CD1c-positive myeloid dendritic cell (primary cell): ENCODE measurements at regions not wholly inside any gene's neighbourhood (a gene's known extent, or its start where the extent isn't known, plus 50 kb on each side); places are given as distances from the start of the nearest gene placed in this dataset.
"Not testable (repeated sequence)": the region's sequence is repeated elsewhere in the genome, so short reads cannot be mapped to it uniquely, and the experiment has no call there.

Experiments
- DNase-seq: peaks from one replicate; pipeline ENCODE4 v3.0.0-alpha.2; 2016; ENCODE audit errors: extremely low spot score

GRCh38 chr6:112401083-112401482 is 54.0 kb downstream of the RFPL4B start:
- DNase-seq, result no peak

DNA sequence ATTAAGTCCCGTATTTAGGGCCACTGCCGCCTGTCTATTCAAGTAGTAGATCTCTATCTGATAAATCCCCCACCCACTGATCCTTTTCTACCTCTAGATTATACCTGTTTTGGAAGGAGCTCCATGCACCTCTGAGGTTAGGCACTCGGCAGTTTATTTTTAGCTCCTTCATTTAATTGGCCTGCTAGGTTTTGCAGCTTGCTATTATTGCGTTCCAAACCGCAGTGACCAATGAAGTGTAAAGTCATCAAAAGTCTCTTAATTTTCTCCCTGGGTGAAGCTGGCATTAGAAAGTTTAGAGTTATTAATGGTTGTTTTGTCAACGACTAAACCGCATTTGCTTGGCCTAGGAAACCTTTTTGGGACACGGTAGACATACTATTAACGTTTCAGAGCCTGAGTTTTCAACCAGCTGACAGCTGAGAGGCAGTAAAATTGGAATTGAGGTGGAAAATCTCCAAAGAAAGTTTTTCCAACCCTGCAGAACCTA is 60.0 kb downstream of the RFPL4B start:
- DNase-seq, result no peak

DNA sequence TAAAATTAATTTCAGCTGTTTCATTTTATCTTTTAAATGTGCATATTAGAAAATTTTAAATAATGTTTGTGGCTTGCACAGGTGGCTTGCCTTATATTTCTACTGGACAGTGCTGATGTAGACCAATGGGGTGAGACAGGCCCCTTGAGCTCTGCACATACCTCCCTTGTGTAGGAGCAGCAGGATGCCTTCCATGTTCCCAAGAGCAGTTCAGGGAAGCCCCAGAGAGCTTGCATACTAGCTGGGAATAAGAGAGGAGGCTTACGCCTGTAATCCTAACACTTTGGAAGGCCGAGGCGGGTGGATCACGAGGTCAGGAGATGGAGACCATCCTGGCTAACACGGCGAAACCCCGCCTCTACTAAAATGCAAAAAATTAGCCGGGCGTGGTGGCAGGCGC is 61.4 kb downstream of the RFPL4B start:
- no peak for DNase-seq

DNA sequence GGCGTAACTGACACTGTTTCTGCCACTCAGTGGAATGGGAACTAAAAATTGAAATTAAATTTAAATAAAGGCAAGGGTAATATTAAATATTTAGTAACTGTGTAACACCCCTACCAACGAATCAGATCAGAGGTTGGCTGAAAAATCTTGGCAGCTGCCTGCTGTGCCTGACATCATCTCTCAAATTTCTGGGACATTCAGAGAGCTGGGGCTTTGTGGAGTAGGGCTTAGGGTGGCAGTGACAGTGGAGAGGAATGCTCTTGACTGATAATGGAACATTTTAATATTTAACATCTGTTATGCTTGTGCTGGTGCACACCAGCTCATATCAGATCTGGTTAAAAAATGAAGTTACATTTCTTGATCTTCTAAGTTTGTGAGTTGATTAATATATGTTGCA is 62.2 kb downstream of the RFPL4B start:
- no peak for DNase-seq

GRCh38 chr6:112413780-112414179 is 66.7 kb downstream of the RFPL4B start:
- no peak for DNase-seq

DNA sequence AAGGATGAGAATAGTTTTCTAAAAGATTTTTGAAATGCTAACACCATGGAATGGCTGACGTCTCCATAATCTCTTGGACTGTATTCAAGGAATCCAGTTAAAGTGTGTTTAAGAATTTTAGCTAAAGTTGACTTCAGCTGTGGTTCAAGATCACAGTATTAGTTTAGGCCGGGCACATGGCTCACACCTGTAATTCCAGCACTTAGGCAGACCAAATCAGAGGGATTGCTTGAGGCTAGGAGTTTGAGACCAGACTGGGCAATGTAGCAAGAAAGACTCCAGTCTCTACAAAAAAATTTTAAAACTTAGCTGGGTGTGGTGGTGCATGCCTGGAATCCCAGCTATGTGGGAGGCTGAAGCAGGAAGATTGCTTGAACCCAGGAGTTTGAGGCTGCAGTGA is 68.2 kb downstream of the RFPL4B start:
- DNase-seq, result no peak

- no peak for DNase-seq
Measured at GRCh38 chr6:112416866-112417265, 69.7 kb downstream of the RFPL4B start.

DNA sequence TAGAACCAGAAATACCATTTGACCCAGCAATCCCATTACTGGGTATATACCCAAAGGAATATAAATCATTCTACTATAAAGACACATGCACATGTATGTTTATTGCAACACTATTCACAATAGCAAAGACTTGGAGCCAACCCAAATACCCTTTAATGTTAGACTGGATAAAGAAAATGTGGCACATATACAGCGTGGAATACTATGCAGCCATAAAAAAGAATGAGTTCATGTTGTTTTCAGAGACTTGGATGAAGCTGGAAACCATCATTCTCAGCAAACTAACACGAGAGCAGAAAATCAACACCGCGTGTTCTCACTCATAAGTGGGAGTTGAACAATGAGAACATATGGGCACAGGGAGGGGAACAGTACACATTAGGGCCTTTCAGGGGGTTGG is 79.9 kb downstream of the RFPL4B start:
- not testable (repeated sequence) for DNase-seq

DNA sequence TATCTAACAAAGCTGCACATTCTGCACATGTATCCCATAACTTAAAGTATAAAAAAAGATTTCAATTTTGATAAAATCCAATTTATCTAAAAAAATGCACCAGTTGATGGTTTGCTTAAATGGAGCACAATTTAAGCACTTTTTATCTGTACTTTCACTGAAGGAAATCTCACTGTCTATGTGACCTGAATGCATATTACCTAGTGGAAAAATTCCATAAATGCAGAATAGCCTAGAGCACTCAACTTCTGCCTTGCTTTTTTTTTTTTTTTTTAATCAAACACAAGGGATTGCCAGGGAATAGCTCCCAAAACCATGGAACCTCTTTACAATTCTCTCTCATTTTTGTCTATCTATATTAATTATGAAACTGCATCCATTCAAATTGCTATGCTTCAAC is 80.4 kb downstream of the RFPL4B start:
- DNase-seq, result no peak

GRCh38 chr6:112428477-112428876 is 81.3 kb downstream of the RFPL4B start:
- DNase-seq, result no peak

DNA sequence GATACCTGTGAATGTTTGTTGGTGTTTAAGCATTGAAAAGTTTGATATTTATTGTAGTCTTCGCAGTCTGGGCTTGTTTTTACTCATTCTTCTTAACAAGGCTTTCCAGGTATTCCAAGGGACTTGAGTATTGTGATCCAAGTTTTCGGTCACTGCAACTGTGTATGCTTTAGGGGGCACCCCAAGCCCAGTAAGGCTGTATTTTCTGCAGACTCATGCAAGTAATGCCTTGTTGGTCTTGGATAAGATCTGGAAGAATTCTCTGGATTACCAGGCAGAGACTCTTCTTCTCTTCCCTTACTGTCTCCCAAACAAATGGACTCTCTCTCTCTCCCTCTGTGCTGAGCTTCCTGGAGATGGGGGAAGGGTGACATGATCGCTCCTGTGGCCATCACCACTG is 82.1 kb downstream of the RFPL4B start:
- DNase-seq, result no peak

- DNase-seq, result no peak
Measured at GRCh38 chr6:112431803-112432202, 84.7 kb downstream of the RFPL4B start.

DNA sequence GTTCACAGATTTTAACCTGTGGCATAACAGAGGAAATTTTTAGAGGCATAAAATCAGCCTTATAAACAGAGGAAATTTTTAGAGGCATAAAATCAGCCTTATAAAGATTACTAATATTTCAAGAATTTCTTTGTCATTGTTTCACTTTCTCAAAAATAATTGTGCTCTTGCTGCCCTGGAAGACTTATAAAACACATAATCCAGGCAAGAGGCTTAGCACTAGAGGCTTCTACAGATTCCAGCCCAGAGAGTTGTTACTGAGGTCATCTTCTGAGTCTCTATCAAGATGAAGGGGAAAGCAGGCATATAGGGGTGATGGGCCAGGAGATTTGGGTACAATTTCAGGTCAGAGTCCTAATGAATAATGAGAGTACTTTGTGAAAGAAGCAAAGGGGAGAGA is 85.7 kb downstream of the RFPL4B start:
- DNase-seq, result no peak

GRCh38 chr6:112433457-112433856 is 86.3 kb downstream of the RFPL4B start:
- DNase-seq, result no peak

DNA sequence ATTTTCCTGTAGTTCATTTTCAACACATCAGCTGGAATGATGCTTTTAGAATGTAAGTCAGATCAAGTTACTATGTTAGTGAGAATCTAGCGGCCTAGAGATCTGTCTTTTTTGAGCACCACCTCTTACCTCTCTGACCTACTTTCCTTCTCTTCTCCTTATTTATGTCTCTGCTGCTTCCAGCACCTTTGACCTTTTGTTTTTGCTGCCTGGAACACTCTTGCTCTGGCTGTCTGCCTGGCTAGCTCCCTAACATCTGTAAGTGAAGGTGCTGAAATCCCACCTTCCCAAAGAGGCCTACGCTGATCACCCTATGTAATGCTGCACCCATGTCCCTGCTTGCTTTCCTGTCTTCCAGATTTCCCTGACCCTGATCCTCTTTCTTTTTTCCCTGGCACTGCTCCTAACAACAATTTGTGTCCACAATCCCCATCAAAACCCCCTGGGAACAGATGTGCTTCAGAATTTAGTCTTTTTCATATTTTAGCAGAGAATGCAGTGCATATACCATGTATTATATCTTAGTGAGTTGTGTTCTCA is 87.8 kb downstream of the RFPL4B start:
- no peak for DNase-seq

DNA sequence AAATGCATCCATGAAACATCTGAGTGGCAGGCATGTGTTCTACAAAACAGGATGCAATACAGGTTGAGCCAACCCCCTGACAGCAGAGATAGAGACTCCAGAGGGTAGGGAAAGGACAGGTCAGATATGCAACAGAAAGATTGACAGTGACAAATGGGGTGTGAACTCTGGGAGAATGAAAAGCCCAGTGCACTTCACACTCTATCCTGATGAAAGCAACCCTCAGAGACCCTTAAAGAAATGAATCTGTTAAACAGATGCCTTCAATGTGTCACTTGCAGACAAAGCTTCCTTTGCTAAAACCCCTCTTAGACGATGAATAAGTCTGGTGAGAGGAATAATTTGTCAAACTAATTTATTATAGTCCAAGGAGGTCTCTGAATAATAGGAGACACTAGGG is 89.9 kb downstream of the RFPL4B start:
- DNase-seq, result no peak

GRCh38 chr6:112439010-112439409 is 91.9 kb downstream of the RFPL4B start:
- no peak for DNase-seq

DNA sequence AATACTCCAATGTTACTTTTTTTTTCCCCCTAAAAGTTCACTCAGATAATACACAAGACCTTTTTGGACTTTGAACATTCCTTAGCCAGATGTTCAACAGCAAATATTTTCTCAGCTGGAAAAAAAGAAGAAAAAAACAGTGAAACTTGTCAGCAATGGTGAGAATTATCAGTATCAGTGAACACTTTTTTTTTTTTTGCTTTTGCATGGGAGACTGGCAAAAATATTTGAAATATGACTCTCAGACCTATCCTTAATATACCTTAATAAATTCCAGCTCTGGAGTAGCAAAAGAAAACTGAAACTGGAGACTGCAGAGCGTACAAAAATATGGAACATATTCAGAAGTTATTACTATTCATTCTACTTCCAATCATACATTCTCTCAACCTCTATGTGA is 92.3 kb downstream of the RFPL4B start:
- DNase-seq, result no peak

DNA sequence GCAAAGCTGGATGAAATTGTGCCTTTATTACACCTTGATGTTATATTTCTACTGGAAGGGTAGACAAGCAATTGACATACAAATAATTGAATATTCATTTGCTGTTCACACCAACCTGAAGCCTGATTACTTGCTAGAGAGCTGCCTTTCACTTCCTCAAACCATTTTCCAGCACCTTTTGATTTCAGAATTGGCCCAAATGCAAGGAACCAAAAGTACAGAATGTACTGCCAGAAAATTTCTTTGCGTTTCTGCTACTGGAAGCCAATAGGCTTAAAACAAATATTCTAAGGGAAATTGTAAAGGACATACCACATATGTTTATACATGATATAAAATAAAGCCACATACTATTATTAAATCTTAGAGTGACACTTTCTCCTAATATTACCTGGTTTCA is 94.5 kb downstream of the RFPL4B start:
- no peak for DNase-seq

GRCh38 chr6:112443179-112444065 is 96.3 kb downstream of the RFPL4B start:
- no peak for DNase-seq

DNA sequence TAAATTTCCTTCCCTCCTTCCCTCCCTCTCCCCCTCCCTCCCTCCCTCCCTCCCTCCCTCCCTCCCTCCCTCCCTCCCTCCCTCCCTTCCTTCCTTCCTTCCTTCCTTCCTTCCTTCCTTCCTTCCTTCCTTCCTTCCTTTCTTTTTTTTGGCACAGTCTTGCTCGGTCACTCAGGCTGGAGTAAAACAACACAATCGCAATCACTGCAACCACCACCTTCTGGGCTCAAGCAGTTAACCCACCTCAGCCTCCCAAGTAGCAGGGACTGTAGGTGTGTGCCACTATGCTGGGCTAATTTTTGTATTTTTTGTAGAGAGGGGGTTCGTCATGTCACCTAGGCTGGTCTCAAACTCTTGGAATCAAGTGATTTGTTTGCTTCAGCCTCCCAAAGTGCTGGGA is 101.7 kb downstream of the RFPL4B start:
- not testable (repeated sequence) for DNase-seq

DNA sequence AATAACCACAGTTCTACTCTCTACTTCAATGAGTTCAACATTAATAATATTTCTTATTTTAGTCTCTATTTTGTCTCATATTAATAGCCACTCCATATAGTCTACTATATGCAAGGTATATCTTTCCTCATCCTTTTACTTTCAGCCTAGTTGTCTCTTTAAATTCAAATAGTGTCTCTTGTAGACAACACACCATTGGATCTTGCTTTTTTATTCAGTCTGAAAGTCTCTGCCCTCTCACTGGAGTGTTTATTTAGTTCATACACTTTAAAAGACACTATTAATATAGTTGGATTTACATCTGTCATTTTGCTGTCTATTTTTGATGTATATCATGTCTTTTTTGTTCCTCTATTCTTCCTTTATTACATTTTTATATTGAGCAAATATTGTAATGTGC is 103.5 kb downstream of the RFPL4B start:
- no peak for DNase-seq

DNA sequence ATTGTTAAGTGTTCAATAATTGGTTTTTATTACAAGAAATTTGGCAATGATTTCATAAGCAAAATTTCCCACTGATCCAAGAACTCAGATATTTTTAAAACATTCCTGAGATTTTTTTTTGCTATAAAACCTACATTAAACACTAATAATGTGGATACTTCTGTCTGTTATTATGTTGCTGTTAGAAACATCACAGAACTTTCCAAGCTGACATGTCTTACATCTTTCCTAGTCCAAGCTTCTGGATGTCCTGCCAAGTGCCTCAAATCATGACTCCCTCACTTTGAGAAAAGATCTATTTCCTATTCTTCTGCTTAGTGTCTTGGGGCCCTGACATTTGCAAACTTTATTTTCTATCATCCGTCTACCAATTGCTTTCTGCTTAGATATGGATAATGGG is 110.8 kb downstream of the RFPL4B start:
- DNase-seq, result no peak
